Endothelial cell of umbilical vein (primary cell): ENCODE measurements at regions not wholly inside any gene's neighbourhood (a gene's known extent, or its start where the extent isn't known, plus 50 kb on each side); places are given as distances from the start of the nearest gene placed in this dataset.

ENCODE experiments used
- CTCF ChIP-seq, 2 donors: IDR thresholded peaks; 1 replicate in 1 of 2; 2 replicates in 1 of 2; pipeline ENCODE4 v1.5.1; 2011; ENCODE audit warnings: low read length in 2 of 2, mild to moderate bottlenecking in 2 of 2, moderate library complexity in 2 of 2, control low read depth in 1 of 2, inconsistent platforms in 1 of 2, low read depth in 1 of 2; ENCODE audit not compliant: insufficient read depth in 1 of 2; ENCODE audit errors: extremely low read depth in 1 of 2
- EZH2 ChIP-seq: IDR thresholded peaks from 2 replicates; pipeline ENCODE4 v1.6.1; 2012; ENCODE audit warnings: borderline replicate concordance, low read depth, mild to moderate bottlenecking, moderate library complexity, low read length, inconsistent platforms; ENCODE audit not compliant: severe bottlenecking
- FOS ChIP-seq: IDR thresholded peaks from 2 replicates; pipeline ENCODE4 v1.6.1; 2011; ENCODE audit warnings: mild to moderate bottlenecking, low read length, moderate library complexity, borderline replicate concordance; ENCODE audit not compliant: insufficient read depth
- MAX ChIP-seq: IDR thresholded peaks from 2 replicates; pipeline ENCODE4 v1.6.1; 2011; ENCODE audit not compliant: insufficient read depth, insufficient read length
- MYC ChIP-seq: IDR thresholded peaks from one replicate; pipeline ENCODE4 v1.6.1; 2011; ENCODE audit warnings: mild to moderate bottlenecking, low read depth, low read length
- POLR2A ChIP-seq: IDR thresholded peaks from 2 replicates; pipeline ENCODE4 v1.6.1; 2012; ENCODE audit warnings: low read depth, mild to moderate bottlenecking, control low read depth, low read length
- POLR2AphosphoS5 ChIP-seq: IDR thresholded peaks from 2 replicates; pipeline ENCODE4 v1.6.1; 2012; ENCODE audit warnings: low read depth, mild to moderate bottlenecking, control low read depth, low read length, moderate library complexity; ENCODE audit not compliant: insufficient read depth

GRCh38 chr4:123825596-123826291 lies 429.1 kb downstream of the SPRY1 start:
- TF ChIP-seq POLR2AphosphoS5 (no peak), POLR2A (no peak), MAX (no peak), FOS (peak; percentile 28), CTCF (IDR thresholded peaks at IDR 0.05; ENCODE audit: extremely low read depth in 1 of 2, insufficient read depth in 1 of 2, low read depth in 1 of 2, low read length in 2 of 2) (no peak), EZH2 (no peak), MYC (no peak)
